NCI-H69 (cell line): ENCODE measurements at regions not wholly inside any gene's neighbourhood (a gene's known extent, or its start where the extent isn't known, plus 50 kb on each side); places are given as distances from the start of the nearest gene placed in this dataset.

Experiments used
- DNase-seq: peaks from one replicate; lab custom pipeline; 2025; lab: John Stamatoyannopoulos, UW

- DNase-seq, result no peak
These were observed 63.0 kb downstream of the C5orf15 start for GRCh38 chr5:133905424-133905823.

GRCh38 chr5:133904641-133905040, 63.8 kb downstream of the C5orf15 start:
- no peak for DNase-seq

GRCh38 chr5:133902511-133903118, 65.8 kb downstream of the C5orf15 start:
- peak; percentile 95 for DNase-seq

GRCh38 chr5:133900534-133901270, 67.7 kb downstream of the C5orf15 start:
- peak; percentile 52 for DNase-seq

- no peak for DNase-seq
These were observed 68.9 kb downstream of the C5orf15 start for GRCh38 chr5:133899506-133899905.

GRCh38 chr5:133898440-133898839, 70.0 kb downstream of the C5orf15 start:
- DNase-seq, result no peak

GRCh38 chr5:133897431-133897830, 71.0 kb downstream of the C5orf15 start:
- DNase-seq, result no peak

- DNase-seq, result no peak
These were observed 71.6 kb downstream of the C5orf15 start for GRCh38 chr5:133896873-133897272.

GRCh38 chr5:133895979-133896845, 72.2 kb downstream of the C5orf15 start:
- DNase-seq, result no peak

GRCh38 chr5:133894143-133894542, 74.3 kb downstream of the C5orf15 start:
- no peak for DNase-seq

- no peak for DNase-seq
These were observed 75.7 kb downstream of the C5orf15 start for GRCh38 chr5:133892774-133893173.

- no peak for DNase-seq
These were observed 76.1 kb downstream of the C5orf15 start for GRCh38 chr5:133892306-133892705.

GRCh38 chr5:133891390-133891789, 77.0 kb downstream of the C5orf15 start:
- no peak for DNase-seq

- DNase-seq, result no peak
These were observed 77.6 kb downstream of the C5orf15 start for GRCh38 chr5:133890776-133891280.

GRCh38 chr5:133890314-133890713, 78.1 kb downstream of the C5orf15 start:
- no peak for DNase-seq

GRCh38 chr5:133889271-133889905, 79.0 kb downstream of the C5orf15 start:
- DNase-seq, result no peak

GRCh38 chr5:133888625-133888991, 79.8 kb downstream of the C5orf15 start:
- no peak for DNase-seq

- DNase-seq, result no peak
These were observed 82.9 kb downstream of the C5orf15 start for GRCh38 chr5:133885566-133885965.

- peak; percentile 97 for DNase-seq
These were observed 83.7 kb downstream of the C5orf15 start for GRCh38 chr5:133884569-133885311.

GRCh38 chr5:133883916-133884315, 84.5 kb downstream of the C5orf15 start:
- no peak for DNase-seq

GRCh38 chr5:133882846-133883245, 85.6 kb downstream of the C5orf15 start:
- peak; percentile 94 for DNase-seq

- no peak for DNase-seq
These were observed 86.1 kb downstream of the C5orf15 start for GRCh38 chr5:133882389-133882695.
